A549 (cell line): ENCODE measurements at regions not wholly inside any gene's neighbourhood (a gene's known extent, or its start where the extent isn't known, plus 50 kb on each side); places are given as distances from the start of the nearest gene placed in this dataset.

Experiments used
- POLR2A ChIP-seq: IDR thresholded peaks from 2 replicates; pipeline ENCODE4 v1.6.1; 2012; ENCODE audit warnings: mild to moderate bottlenecking, low read length
- TF ChIP-seq, protein P1 (sequence below): IDR thresholded peaks from 2 replicates; pipeline ENCODE4 v1.6.1; 2012

GRCh38 chr2:228673876-228674554 lies 492.5 kb upstream of the SPHKAP start:
- TF ChIP-seq, protein P1, sequence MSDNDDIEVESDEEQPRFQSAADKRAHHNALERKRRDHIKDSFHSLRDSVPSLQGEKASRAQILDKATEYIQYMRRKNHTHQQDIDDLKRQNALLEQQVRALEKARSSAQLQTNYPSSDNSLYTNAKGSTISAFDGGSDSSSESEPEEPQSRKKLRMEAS, result no peak
- no peak for TF ChIP-seq POLR2A
